ENCODE measurements at regions not wholly inside any gene's neighbourhood (a gene's known extent, or its start where the extent isn't known, plus 50 kb on each side); places are given as distances from the start of the nearest gene placed in this dataset.
"Not testable (repeated sequence)": the region's sequence is repeated elsewhere in the genome, so short reads cannot be mapped to it uniquely, and the experiment has no call there.

- DNase-seq: no peak
Measured at GRCh38 chr7:136102881-136103280, 125.7 kb upstream of the MTPN start.

GRCh38 chr7:136092714-136093113 is 115.6 kb upstream of the MTPN start:
- DNase-seq: not testable (repeated sequence)

GRCh38 chr7:136087881-136088280 is 110.7 kb upstream of the MTPN start:
- no peak for DNase-seq

GRCh38 chr7:136086712-136087111 is 109.6 kb upstream of the MTPN start:
- DNase-seq: peak; percentile 56

- DNase-seq: no peak
Measured at GRCh38 chr7:136079934-136080333, 102.8 kb upstream of the MTPN start.

GRCh38 chr7:136079478-136079892 is 102.3 kb upstream of the MTPN start:
- no peak for DNase-seq

GRCh38 chr7:136079066-136079465 is 101.9 kb upstream of the MTPN start:
- DNase-seq: no peak

- no peak for DNase-seq
Measured at GRCh38 chr7:136078630-136079029, 101.5 kb upstream of the MTPN start.

GRCh38 chr7:136076954-136077353 is 99.8 kb upstream of the MTPN start:
- DNase-seq: no peak

- DNase-seq: no peak
Measured at GRCh38 chr7:136074843-136075242, 97.7 kb upstream of the MTPN start.

GRCh38 chr7:136072447-136072846 is 95.3 kb upstream of the MTPN start:
- DNase-seq: no peak

GRCh38 chr7:136070736-136071505 is 93.8 kb upstream of the MTPN start:
- DNase-seq: no peak

- no peak for DNase-seq
Measured at GRCh38 chr7:136069840-136070529, 92.8 kb upstream of the MTPN start.

- no peak for DNase-seq
Measured at GRCh38 chr7:136067277-136067676, 90.1 kb upstream of the MTPN start.

- DNase-seq: no peak
Measured at GRCh38 chr7:136066304-136067143, 89.4 kb upstream of the MTPN start.

- no peak for DNase-seq
Measured at GRCh38 chr7:136064627-136065237, 87.6 kb upstream of the MTPN start.

GRCh38 chr7:136064081-136064480 is 86.9 kb upstream of the MTPN start:
- DNase-seq: no peak

- DNase-seq: no peak
Measured at GRCh38 chr7:136063326-136063666, 86.1 kb upstream of the MTPN start.

GRCh38 chr7:136062625-136063325 is 85.6 kb upstream of the MTPN start:
- no peak for DNase-seq

GRCh38 chr7:136061433-136061832 is 84.3 kb upstream of the MTPN start:
- DNase-seq: no peak

- no peak for DNase-seq
Measured at GRCh38 chr7:136058546-136058945, 81.4 kb upstream of the MTPN start.

- no peak for DNase-seq
Measured at GRCh38 chr7:136057509-136057908, 80.3 kb upstream of the MTPN start.
